ENCODE measurements at regions not wholly inside any gene's neighbourhood (a gene's known extent, or its start where the extent isn't known, plus 50 kb on each side); places are given as distances from the start of the nearest gene placed in this dataset.

GRCh38 chr4:18675586-18676525 is 654.3 kb upstream of the LCORL start:
- Histone ChIP-seq H3K9ac (no peak overlapping the region), H3K9me3 (no peaks in the 10 kb centered on the region), H3K4me1 (ENCODE audit: control insufficient read depth in 1 of 2, insufficient read depth in 2 of 2, low read depth in 1 of 2, low read length in 1 of 2) (no peaks in the 10 kb centered on the region), H3K27me3 (ENCODE audit: insufficient read depth) (no peaks in the 10 kb centered on the region), H2AFZ (ENCODE audit: low read depth) (no peak overlapping the region), H3K4me3 (ENCODE audit: low read depth in 2 of 2, low read length in 1 of 2) (no peak overlapping the region), H3K36me3 (replicated peaks in 1 of 2; ENCODE audit: control insufficient read depth in 1 of 2, insufficient read depth in 2 of 2, low read length in 1 of 2) (no peaks in the 10 kb centered on the region), H4K20me1 (ENCODE audit: insufficient read depth) (no peaks in the 10 kb centered on the region), H3K79me2 (ENCODE audit: insufficient read depth) (no peaks in the 10 kb centered on the region), H3K4me2 (no peak overlapping the region), H3F3A (replicated peaks; ENCODE audit: insufficient read depth) (no peaks in the 10 kb centered on the region), H3K27ac (ENCODE audit: low read depth in 2 of 2, low read length in 1 of 2) (no peak overlapping the region), H3K9me2 (no peaks in the 10 kb centered on the region)
- 46% methylated on average over 4 of the region's 4 CpGs for WGBS (ENCODE audit: low lambda C conversion rate)
- CTCF ChIA-PET: interaction anchor here (2.3 kb wide), 1 partner anchor 14 kb away, joined by 10 read pairs; no protein-coding TSS in a partner anchor
- POLR2A ChIA-PET: no interaction called here
- TF ChIP-seq GATA2 (CRISPR knock-in tag; IDR thresholded peaks at IDR 0.05) (no peak), CHD2 (IDR thresholded peaks at IDR 0.05; ENCODE audit: low read length, partially characterized antibody) (no peak), RFX5 (IDR thresholded peaks at IDR 0.05; ENCODE audit: low read length) (no peak), PBX3 (IDR thresholded peaks at IDR 0.05) (no peak), NFIC (IDR thresholded peaks at IDR 0.05; ENCODE audit: borderline replicate concordance) (no peak), RXRA (IDR thresholded peaks at IDR 0.05; ENCODE audit: borderline replicate concordance, low read depth) (no peak), TCF12 (IDR thresholded peaks at IDR 0.05) (no peak), CTCF (IDR thresholded peaks at IDR 0.05) (no peak), GABPA (IDR thresholded peaks at IDR 0.05; ENCODE audit: low read depth) (no peak), FOXM1 (IDR thresholded peaks at IDR 0.05; ENCODE audit: low read depth) (no peak), SIN3A (IDR thresholded peaks at IDR 0.05; ENCODE audit: borderline replicate concordance, low read depth, low read length) (no peak), JUND (IDR thresholded peaks at IDR 0.05) (no peak), TEAD4 (IDR thresholded peaks at IDR 0.05; ENCODE audit: borderline replicate concordance, insufficient read depth) (no peak)
- no peak for DNase-seq

- Histone ChIP-seq H3K27ac (ENCODE audit: low read depth in 2 of 2, low read length in 1 of 2) (no peak overlapping the region), H4K20me1 (ENCODE audit: insufficient read depth) (no peaks in the 10 kb centered on the region), H3K36me3 (replicated peaks in 1 of 2; ENCODE audit: control insufficient read depth in 1 of 2, insufficient read depth in 2 of 2, low read length in 1 of 2) (no peaks in the 10 kb centered on the region), H3K9me3 (no peaks in the 10 kb centered on the region), H3K4me3 (ENCODE audit: low read depth in 2 of 2, low read length in 1 of 2) (no peak overlapping the region), H3K4me2 (no peak overlapping the region), H3K27me3 (ENCODE audit: insufficient read depth) (no peaks in the 10 kb centered on the region), H3F3A (replicated peaks; ENCODE audit: insufficient read depth) (no peaks in the 10 kb centered on the region), H3K9ac (no peak overlapping the region), H3K79me2 (ENCODE audit: insufficient read depth) (no peaks in the 10 kb centered on the region), H3K4me1 (ENCODE audit: control insufficient read depth in 1 of 2, insufficient read depth in 2 of 2, low read depth in 1 of 2, low read length in 1 of 2) (no peaks in the 10 kb centered on the region), H3K9me2 (no peaks in the 10 kb centered on the region), H2AFZ (ENCODE audit: low read depth) (no peak overlapping the region)
- ChIA-PET CTCF (no interaction called here), POLR2A (no interaction called here)
- no peak for DNase-seq
- WGBS (ENCODE audit: low lambda C conversion rate): 33% methylated on average over 1 of the region's 1 CpG
- TF ChIP-seq EP300 (IDR thresholded peaks at IDR 0.05; ENCODE audit: borderline replicate concordance in 1 of 2, low read depth in 1 of 2, low read length in 1 of 2) (no peak), RAD21 (IDR thresholded peaks at IDR 0.05; ENCODE audit: low read length) (no peak), JUND (IDR thresholded peaks at IDR 0.05) (no peak), REST (IDR thresholded peaks at IDR 0.05; ENCODE audit: low read depth, low read length) (no peak), RCOR1 (IDR thresholded peaks at IDR 0.05; ENCODE audit: low read length) (no peak), FOSL2 (IDR thresholded peaks at IDR 0.05; ENCODE audit: borderline replicate concordance, low read depth) (no peak), CTCF (IDR thresholded peaks at IDR 0.05) (no peak), ELF1 (IDR thresholded peaks at IDR 0.05) (no peak), MAX (IDR thresholded peaks at IDR 0.05; ENCODE audit: low read depth) (no peak)
These were observed 648.5 kb upstream of the LCORL start for GRCh38 chr4:18670034-18670433.

Data from SK-N-SH (cell line).